ENCODE measurements at regions not wholly inside any gene's neighbourhood (a gene's known extent, or its start where the extent isn't known, plus 50 kb on each side); places are given as distances from the start of the nearest gene placed in this dataset.

DNA sequence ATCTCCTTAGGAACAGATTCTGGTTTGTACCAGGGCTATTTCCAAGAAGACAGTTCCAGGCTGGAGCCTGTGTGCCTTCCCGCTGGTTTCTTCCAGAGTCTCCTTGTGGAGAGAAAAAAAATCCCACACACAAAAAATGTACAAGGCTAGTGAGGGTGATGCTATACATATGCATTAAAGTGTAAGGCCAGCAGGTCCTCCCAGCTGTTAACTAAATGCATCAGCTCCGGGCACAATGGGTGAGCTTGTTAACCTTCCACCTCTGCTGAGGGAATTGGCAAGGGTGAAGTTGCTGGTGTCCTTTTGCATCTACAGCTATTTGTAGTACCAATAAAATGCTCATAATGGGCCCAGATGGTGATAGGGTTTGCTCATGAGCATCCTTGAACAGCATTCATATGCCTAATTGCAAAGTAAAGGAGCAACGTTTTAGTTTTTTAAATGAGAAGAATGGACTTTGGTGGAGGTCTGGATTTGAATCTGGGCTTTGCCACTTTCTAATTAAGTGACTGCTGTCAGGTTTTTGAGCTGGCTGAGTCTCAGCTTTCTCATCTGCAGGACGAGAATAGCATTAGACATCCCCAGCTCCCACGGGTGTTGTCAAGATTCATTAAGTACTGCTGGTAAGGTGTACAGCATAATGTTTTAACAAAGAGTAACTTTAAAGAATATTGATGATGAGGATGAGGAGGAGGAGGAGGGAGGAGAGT lies 361.8 kb downstream of the QKI start:
- TF ChIP-seq, protein P1, sequence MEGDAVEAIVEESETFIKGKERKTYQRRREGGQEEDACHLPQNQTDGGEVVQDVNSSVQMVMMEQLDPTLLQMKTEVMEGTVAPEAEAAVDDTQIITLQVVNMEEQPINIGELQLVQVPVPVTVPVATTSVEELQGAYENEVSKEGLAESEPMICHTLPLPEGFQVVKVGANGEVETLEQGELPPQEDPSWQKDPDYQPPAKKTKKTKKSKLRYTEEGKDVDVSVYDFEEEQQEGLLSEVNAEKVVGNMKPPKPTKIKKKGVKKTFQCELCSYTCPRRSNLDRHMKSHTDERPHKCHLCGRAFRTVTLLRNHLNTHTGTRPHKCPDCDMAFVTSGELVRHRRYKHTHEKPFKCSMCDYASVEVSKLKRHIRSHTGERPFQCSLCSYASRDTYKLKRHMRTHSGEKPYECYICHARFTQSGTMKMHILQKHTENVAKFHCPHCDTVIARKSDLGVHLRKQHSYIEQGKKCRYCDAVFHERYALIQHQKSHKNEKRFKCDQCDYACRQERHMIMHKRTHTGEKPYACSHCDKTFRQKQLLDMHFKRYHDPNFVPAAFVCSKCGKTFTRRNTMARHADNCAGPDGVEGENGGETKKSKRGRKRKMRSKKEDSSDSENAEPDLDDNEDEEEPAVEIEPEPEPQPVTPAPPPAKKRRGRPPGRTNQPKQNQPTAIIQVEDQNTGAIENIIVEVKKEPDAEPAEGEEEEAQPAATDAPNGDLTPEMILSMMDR (IDR thresholded peaks at IDR 0.05; ENCODE audit: low read length), result no peak
- TF ChIP-seq EZH2phosphoT487 (IDR thresholded peaks at IDR 0.05; ENCODE audit: low read length), result no peak
- TF ChIP-seq EZH2 (optimal IDR thresholded peaks at IDR 0.05; ENCODE audit: low read depth, low read length), result no peak

Measured in MM.1S (cell line).